ENCODE measurements at regions not wholly inside any gene's neighbourhood (a gene's known extent, or its start where the extent isn't known, plus 50 kb on each side); places are given as distances from the start of the nearest gene placed in this dataset.
"Not testable (repeated sequence)": the region's sequence is repeated elsewhere in the genome, so short reads cannot be mapped to it uniquely, and the experiment has no call there.

- Histone ChIP-seq H3K36me3 (ENCODE audit: control insufficient read depth, insufficient read depth, low read length) (no peaks in the 10 kb centered on the region), H3K4me3 (ENCODE audit: extremely low read depth, insufficient read depth, low read length, poor library complexity, severe bottlenecking) (no peak overlapping the region)
- 100% methylated on average over 1 of the region's 4 CpGs; no CpG with 5 or more reads in 1 of the 2 experiments for WGBS, 2 experiments (ENCODE audit: insufficient coverage in 2 of 2)
Observed at GRCh38 chr3:3383461-3383860, 204.0 kb upstream of the CRBN start.

GRCh38 chr3:3372210-3372777 is 192.8 kb upstream of the CRBN start:
- Histone ChIP-seq H3K4me3 (ENCODE audit: extremely low read depth, insufficient read depth, low read length, poor library complexity, severe bottlenecking) (no peak overlapping the region), H3K4me1 (ENCODE audit: control insufficient read depth, insufficient read depth, low read length, poor library complexity, severe bottlenecking) (no peaks in the 10 kb centered on the region), H3K27ac (ENCODE audit: low read depth, low read length, severe bottlenecking) (peak overlapping the region; percentile 47), H3K9me3 (ENCODE audit: control insufficient read depth, low read length) (peaks cover 5% of the 10 kb centered on the region), H3K36me3 (ENCODE audit: control insufficient read depth, insufficient read depth, low read length) (no peaks in the 10 kb centered on the region)
- 72 to 82% methylated on average over 3 of the region's 5 CpGs for WGBS, 2 experiments (ENCODE audit: insufficient coverage in 2 of 2)

More at GRCh38 chr3:3383461-3383860, 204.0 kb upstream of the CRBN start:
- no peak overlapping the region for H3K27ac ChIP-seq (ENCODE audit: low read depth, low read length, severe bottlenecking)
- H3K9me3 ChIP-seq (ENCODE audit: control insufficient read depth, low read length), result no peaks in the 10 kb centered on the region
- no peaks in the 10 kb centered on the region for H3K4me1 ChIP-seq (ENCODE audit: control insufficient read depth, insufficient read depth, low read length, poor library complexity, severe bottlenecking)

DNA sequence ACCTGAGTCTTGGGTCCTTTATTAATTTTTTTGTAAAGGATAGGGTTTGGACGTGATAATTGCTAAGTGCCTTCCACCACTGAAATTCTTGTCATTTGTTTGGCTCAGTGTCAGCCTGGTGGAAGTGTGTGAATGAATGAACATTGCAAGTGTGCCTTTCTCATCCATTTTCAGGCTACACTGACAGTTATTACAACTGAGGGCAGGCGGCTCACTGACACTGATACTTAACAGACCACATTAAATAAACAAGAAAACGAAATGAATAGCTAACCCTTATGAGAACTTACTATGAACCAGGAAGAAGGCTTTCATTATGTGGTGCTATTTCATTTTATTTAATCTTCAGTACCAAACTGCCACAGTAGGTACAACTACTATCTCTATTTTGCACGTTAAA is 188.8 kb upstream of the CRBN start:
- Histone ChIP-seq H3K27ac (ENCODE audit: low read depth, low read length, severe bottlenecking) (no peak overlapping the region), H3K9me3 (ENCODE audit: control insufficient read depth, low read length) (no peaks in the 10 kb centered on the region), H3K4me1 (ENCODE audit: control insufficient read depth, insufficient read depth, low read length, poor library complexity, severe bottlenecking) (no peaks in the 10 kb centered on the region), H3K36me3 (ENCODE audit: control insufficient read depth, insufficient read depth, low read length) (no peaks in the 10 kb centered on the region), H3K4me3 (ENCODE audit: extremely low read depth, insufficient read depth, low read length, poor library complexity, severe bottlenecking) (no peak overlapping the region)
- 81 to 100% methylated on average over 1 to 3 of the region's 4 CpGs for WGBS, 2 experiments (ENCODE audit: insufficient coverage in 2 of 2)

DNA sequence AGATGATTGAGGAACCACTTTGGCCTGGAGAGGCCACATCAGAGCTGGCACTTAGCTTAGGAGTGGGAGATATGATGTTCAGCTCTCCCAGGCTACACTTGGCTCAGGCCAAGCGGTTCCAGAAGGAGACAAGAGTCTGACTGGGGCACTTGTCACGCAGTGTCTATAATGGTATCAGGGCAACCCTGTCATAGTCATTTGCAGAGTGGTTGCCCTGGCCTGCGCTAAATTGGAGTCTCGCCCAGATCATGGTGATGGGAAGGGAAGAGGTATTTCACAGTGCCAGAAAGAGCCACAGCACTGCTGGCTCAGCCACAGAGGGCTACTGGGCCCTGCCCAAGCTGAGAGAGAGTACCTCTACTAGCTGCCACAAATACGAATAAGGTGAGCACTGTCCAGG is 186.9 kb upstream of the CRBN start:
- no peaks in the 10 kb centered on the region for H3K4me1 ChIP-seq (ENCODE audit: control insufficient read depth, insufficient read depth, low read length, poor library complexity, severe bottlenecking)
- no peak overlapping the region for H3K27ac ChIP-seq (ENCODE audit: low read depth, low read length, severe bottlenecking)
- no peak overlapping the region for H3K4me3 ChIP-seq (ENCODE audit: extremely low read depth, insufficient read depth, low read length, poor library complexity, severe bottlenecking)
- H3K9me3 ChIP-seq (ENCODE audit: control insufficient read depth, low read length), result no peaks in the 10 kb centered on the region
- no peaks in the 10 kb centered on the region for H3K36me3 ChIP-seq (ENCODE audit: control insufficient read depth, insufficient read depth, low read length)
- 89 to 91% methylated on average over 3 to 5 of the region's 5 CpGs for WGBS, 2 experiments (ENCODE audit: insufficient coverage in 2 of 2)

DNA sequence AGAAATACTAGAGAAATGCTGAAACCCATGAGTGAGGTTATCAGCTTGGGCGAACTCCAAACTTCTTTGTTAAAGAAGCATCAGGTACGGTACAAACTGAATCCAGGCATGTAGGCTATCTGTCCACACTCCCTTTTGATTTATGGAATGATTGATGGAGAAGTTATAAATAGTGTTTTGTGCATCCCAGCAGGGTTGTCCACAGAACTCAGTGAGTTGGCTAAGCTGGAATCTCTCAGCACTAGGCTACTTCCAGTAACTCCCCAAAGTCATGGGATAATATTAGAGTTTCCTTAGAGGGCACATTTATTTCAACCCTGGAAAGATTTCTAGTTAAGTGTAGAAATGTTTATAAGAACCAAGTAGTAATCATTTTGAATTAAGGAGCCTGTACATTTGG is 186.2 kb upstream of the CRBN start:
- H3K27ac ChIP-seq (ENCODE audit: low read depth, low read length, severe bottlenecking), result no peak overlapping the region
- H3K9me3 ChIP-seq (ENCODE audit: control insufficient read depth, low read length), result no peaks in the 10 kb centered on the region
- H3K4me1 ChIP-seq (ENCODE audit: control insufficient read depth, insufficient read depth, low read length, poor library complexity, severe bottlenecking), result no peaks in the 10 kb centered on the region

DNA sequence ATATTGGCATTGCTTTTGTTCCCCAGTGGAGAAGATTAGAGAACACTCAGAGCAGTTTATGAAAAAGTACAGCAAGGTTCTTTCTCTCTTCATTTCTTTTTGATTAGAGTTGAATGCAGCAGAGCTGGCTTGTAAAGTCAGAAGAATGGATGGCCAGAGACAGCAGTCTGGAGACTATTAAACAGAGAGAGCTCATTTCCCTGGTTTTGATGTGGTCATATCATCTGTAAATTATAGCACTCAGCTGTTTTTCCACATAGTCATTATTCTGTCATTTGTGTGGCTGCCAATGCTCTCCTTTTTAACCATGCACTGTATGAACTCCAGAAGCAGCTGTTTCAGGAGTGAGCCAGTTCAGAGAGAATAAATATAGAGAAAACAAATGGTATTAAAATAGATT is 177.4 kb upstream of the CRBN start:
- Histone ChIP-seq H3K27ac (ENCODE audit: low read depth, low read length, severe bottlenecking) (no peak overlapping the region), H3K9me3 (ENCODE audit: control insufficient read depth, low read length) (peaks cover 5% of the 10 kb centered on the region), H3K4me1 (ENCODE audit: control insufficient read depth, insufficient read depth, low read length, poor library complexity, severe bottlenecking) (no peaks in the 10 kb centered on the region), H3K36me3 (ENCODE audit: control insufficient read depth, insufficient read depth, low read length) (no peaks in the 10 kb centered on the region), H3K4me3 (ENCODE audit: extremely low read depth, insufficient read depth, low read length, poor library complexity, severe bottlenecking) (no peak overlapping the region)

More for the DNA sequence above, 186.2 kb upstream of the CRBN start:
- WGBS, 2 experiments (ENCODE audit: insufficient coverage in 2 of 2), result 75 to 92% methylated on average over 1 to 2 of the region's 2 CpGs
- Histone ChIP-seq H3K36me3 (ENCODE audit: control insufficient read depth, insufficient read depth, low read length) (no peaks in the 10 kb centered on the region), H3K4me3 (ENCODE audit: extremely low read depth, insufficient read depth, low read length, poor library complexity, severe bottlenecking) (no peak overlapping the region)

DNA sequence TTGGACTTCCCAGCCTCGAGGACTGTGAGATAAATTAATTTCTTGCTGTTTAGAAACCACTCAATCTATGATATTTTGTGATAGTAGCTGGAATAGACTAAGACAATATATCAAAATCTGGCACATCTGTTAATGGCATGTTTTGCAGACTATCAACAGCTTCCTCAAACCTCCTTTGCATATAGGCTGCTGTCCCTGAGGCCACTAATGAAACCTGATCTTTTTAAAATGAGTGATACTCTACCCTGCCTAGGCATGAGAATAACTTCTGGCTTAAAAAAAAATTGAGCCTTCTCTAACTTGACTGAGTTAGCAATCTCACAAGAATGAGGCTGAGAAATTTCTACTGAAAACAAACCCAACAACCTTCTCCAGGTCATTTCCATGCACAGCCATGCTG is 176.0 kb upstream of the CRBN start:
- no peak overlapping the region for H3K4me3 ChIP-seq (ENCODE audit: extremely low read depth, insufficient read depth, low read length, poor library complexity, severe bottlenecking)
- WGBS, 2 experiments (ENCODE audit: insufficient coverage in 2 of 2), result 100% methylated on average over 1 of the region's 1 CpG; no CpG with 5 or more reads in 1 of the 2 experiments
- peaks cover 5% of the 10 kb centered on the region for H3K9me3 ChIP-seq (ENCODE audit: control insufficient read depth, low read length)
- no peaks in the 10 kb centered on the region for H3K36me3 ChIP-seq (ENCODE audit: control insufficient read depth, insufficient read depth, low read length)
- H3K4me1 ChIP-seq (ENCODE audit: control insufficient read depth, insufficient read depth, low read length, poor library complexity, severe bottlenecking), result no peaks in the 10 kb centered on the region
- no peak overlapping the region for H3K27ac ChIP-seq (ENCODE audit: low read depth, low read length, severe bottlenecking)

GRCh38 chr3:3353153-3353552 is 173.7 kb upstream of the CRBN start:
- Histone ChIP-seq H3K9me3 (ENCODE audit: control insufficient read depth, low read length) (peaks cover 5% of the 10 kb centered on the region), H3K4me3 (ENCODE audit: extremely low read depth, insufficient read depth, low read length, poor library complexity, severe bottlenecking) (no peak overlapping the region), H3K27ac (ENCODE audit: low read depth, low read length, severe bottlenecking) (no peak overlapping the region), H3K36me3 (ENCODE audit: control insufficient read depth, insufficient read depth, low read length) (no peaks in the 10 kb centered on the region), H3K4me1 (ENCODE audit: control insufficient read depth, insufficient read depth, low read length, poor library complexity, severe bottlenecking) (no peaks in the 10 kb centered on the region)
- no CpG with 5 or more reads among the region's 1 CpG for WGBS, 2 experiments (ENCODE audit: insufficient coverage in 2 of 2)

- Histone ChIP-seq H3K9me3 (ENCODE audit: control insufficient read depth, low read length) (no peaks in the 10 kb centered on the region), H3K36me3 (ENCODE audit: control insufficient read depth, insufficient read depth, low read length) (no peaks in the 10 kb centered on the region), H3K4me1 (ENCODE audit: control insufficient read depth, insufficient read depth, low read length, poor library complexity, severe bottlenecking) (no peaks in the 10 kb centered on the region), H3K4me3 (ENCODE audit: extremely low read depth, insufficient read depth, low read length, poor library complexity, severe bottlenecking) (no peak overlapping the region), H3K27ac (ENCODE audit: low read depth, low read length, severe bottlenecking) (no peak overlapping the region)
- WGBS, 2 experiments (ENCODE audit: insufficient coverage in 2 of 2), result 88 to 100% methylated on average over 2 of the region's 3 CpGs
Observed at GRCh38 chr3:3351226-3351625, 171.7 kb upstream of the CRBN start.

DNA sequence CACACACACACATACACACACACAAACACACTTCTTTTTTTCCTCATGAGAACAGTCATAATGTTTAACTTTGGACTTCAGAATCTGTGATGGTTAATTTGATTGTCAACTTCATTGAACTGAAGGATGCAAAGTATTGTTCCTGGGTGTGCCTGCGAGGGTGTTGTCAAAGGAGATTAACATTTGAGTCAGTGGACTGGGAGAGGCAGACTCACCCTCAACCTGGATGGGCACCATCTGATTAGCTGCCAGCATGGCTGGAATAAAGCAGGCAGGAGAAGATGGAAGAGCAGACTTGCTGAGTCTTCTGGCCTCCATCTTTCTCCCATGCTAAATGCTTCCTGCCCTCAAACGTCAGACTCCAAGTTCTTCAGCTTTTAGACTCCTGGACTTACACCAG is 167.6 kb upstream of the CRBN start:
- WGBS, 2 experiments (ENCODE audit: insufficient coverage in 2 of 2), result 83 to 94% methylated on average over 2 of the region's 2 CpGs
- not testable (repeated sequence) for H3K27ac ChIP-seq (ENCODE audit: low read depth, low read length, severe bottlenecking); H3K4me3 ChIP-seq (ENCODE audit: extremely low read depth, insufficient read depth, low read length, poor library complexity, severe bottlenecking); H3K4me1 ChIP-seq (ENCODE audit: control insufficient read depth, insufficient read depth, low read length, poor library complexity, severe bottlenecking); H3K9me3 ChIP-seq (ENCODE audit: control insufficient read depth, low read length); H3K36me3 ChIP-seq (ENCODE audit: control insufficient read depth, insufficient read depth, low read length)

DNA sequence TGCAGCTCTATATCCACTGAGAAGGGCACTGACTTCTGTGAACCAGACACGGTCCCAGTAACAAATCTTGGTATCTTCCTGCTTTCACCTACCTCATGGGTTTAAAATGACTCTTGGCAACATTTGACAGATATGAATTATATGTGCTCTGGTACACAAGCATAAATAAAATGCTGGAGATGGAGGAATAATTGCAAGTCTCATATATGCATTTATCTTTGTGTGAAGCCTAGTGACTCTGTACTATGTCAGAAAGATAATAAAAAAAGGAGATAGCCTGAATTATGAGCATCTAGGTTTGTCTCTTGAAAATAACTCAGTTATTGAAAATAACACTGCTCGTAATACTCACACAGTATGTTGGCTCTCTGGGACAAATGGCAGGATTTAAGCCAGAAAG is 167.1 kb upstream of the CRBN start:
- H3K4me3 ChIP-seq (ENCODE audit: extremely low read depth, insufficient read depth, low read length, poor library complexity, severe bottlenecking), result no peak overlapping the region
- no peaks in the 10 kb centered on the region for H3K9me3 ChIP-seq (ENCODE audit: control insufficient read depth, low read length)
- H3K36me3 ChIP-seq (ENCODE audit: control insufficient read depth, insufficient read depth, low read length), result no peaks in the 10 kb centered on the region
- H3K4me1 ChIP-seq (ENCODE audit: control insufficient read depth, insufficient read depth, low read length, poor library complexity, severe bottlenecking), result no peaks in the 10 kb centered on the region
- WGBS, 2 experiments (ENCODE audit: insufficient coverage in 2 of 2), result no CpG with 5 or more reads among the region's 2 CpGs
- no peak overlapping the region for H3K27ac ChIP-seq (ENCODE audit: low read depth, low read length, severe bottlenecking)

Measured in mesodermal cell (in vitro differentiated cells).